Hematopoietic multipotent progenitor cell treated with erythropoietin and hydrocortisone succinate and interleukin-3 and kit ligand, for 15 days (in vitro differentiated cells): ENCODE measurements at regions not wholly inside any gene's neighbourhood (a gene's known extent, or its start where the extent isn't known, plus 50 kb on each side); places are given as distances from the start of the nearest gene placed in this dataset.

Experiments
- DNase-seq: peaks from one replicate; pipeline ENCODE4 v3.0.0-alpha.2; 2015; ENCODE audit warnings: low spot score

DNA sequence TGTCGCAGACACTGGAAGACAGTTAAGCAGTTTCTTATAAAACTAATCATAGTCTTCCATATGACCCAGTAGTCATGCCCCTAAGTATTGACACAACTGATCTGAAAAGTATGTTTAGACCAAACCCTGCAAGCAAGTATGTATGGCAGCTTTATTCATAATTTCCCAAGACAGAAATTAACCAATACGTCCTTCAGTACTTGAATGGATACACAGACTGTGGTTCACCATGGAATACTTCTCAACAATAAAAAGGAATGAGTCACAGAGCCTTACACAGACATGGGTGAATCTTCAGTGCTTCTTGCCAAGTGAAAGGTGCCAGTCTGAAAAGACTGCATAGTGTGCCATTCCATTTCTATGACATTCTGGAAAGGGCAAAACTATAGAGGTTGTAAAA lies 50.2 kb upstream of the AKR1E2 start:
- no peak for DNase-seq

DNA sequence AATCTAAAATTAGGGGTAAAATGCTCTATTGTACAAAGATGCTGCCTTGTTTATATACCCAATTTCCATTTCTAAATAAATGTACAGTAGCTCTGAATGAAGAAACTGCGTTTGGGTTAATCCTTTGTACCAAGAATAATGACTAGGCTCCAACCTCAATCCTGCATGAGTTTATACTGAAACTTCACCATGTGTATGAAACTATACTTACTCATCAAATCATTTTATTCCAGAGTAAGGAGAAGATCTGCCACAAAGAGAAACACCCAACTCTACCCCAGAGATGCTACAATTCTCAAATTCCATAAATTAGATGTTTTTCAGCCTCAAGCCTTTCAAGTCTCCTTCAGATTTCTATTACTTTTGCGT lies 53.8 kb upstream of the AKR1E2 start:
- no peak for DNase-seq

DNA sequence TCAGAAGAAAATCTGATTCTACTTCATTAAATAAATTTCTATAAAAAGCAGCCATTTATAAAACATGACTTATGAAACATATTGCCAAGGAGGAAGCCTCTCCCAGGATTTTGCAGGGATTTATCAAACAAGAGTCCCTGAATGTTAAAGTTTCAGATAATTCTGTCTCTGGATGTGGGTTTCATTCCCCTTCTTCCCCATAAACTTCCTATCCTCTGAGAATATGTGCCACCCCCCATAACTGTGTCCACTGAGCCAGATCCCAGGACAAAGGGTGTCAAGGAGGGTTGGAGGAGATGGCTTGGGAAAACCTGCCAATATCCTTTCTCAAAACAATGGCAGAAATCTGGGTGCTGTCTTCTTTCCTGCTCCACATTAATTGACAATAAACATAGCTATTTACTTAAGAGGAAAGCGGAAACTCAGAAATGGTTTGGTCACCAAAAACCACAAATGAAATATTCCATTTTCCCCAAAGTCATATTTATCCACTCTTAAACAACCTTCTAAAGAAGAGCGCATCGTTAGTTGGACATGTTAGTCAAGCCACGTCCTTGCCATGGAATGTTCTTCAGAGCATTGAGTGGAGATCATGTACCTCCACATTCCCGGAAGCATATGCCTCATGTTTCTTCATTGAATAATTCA lies 54.3 kb upstream of the AKR1E2 start:
- DNase-seq, result no peak

DNA sequence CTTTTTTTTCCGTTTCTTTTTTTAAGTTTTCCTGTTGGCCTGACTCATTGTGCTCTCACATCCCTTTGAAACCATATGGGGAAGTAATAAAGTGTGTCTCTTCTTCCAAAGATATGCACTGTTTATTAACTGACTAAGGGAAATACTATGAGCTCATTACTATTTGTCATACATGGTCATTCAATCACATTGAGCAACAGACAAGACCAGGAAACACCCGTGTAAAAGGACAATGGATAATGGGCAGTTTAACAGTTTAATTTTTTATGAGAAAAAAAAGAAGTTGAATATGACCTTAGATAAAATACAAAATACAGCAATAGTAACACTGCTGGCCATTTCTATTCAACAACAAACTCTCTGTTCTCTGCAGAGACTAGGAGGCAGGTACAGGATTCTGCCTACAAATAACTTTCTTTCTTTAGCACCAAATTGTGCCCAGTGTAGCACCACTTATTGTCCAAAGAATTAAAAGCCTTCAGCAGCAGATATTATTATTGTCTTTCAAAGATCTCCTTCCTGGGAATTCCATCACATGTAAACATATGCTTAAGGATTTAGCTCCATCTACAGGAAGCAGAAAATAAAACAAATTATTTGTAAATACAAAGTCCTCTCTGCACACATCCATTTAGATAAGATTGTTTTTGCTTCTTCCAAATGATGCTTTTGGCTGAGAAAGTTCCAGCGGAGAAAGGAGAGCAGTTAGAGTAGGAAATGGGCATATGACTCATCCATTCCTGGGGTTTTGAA lies 55.0 kb upstream of the AKR1E2 start:
- no peak for DNase-seq

DNA sequence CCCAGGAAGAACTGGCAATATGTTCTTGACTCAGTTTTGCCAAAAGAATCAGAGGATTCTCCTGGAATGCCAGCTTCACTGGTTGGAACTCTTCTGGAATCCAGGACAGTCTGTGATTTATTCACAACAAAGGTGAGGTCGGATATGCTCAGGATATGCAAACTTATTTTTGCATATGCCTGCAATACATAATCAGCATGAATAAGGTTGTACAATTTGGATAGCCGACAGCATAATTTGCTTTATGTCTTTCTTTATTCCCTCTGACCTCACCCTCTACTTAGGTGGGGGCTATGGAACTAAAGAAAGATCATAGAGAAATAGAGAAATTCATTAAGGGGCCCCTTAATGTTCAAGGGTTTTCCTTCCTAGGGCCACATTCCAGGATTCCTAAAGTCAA lies 57.6 kb upstream of the AKR1E2 start:
- DNase-seq, result no peak

DNA sequence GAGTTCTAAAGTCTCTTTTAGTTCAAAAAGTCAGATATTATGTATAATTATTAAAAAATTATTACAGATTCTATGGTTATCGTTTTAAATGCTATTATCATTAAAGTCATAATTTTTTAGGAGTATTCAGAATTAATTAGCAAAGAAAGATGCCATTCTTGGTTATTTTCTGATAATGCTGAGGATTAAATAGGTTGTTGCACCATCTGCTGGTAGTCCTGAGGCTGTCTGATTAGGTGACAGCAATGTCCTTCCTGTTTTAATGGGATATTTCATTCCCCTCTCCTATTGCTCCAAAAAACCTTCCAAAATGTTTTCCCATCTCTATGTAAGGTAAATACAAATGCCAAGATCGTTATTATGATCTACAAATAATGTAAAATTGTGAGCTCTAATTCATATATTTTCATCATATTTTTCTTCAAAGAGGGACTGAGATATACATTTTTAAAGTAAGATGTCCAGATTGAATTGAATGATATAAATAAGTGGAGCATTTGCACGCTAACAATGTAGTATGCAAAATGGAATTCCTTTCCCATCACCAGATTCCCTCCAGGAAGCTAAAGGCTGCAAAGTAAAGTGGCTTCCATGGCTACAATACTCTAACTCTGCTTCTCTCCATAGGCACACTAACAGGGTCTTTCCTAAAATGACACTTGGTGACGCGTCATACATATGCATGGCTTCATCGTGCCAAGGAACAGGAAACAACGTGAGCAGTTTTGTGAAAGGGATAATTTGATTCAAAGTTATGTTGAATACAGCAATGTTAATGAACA lies 58.8 kb upstream of the AKR1E2 start:
- no peak for DNase-seq

DNA sequence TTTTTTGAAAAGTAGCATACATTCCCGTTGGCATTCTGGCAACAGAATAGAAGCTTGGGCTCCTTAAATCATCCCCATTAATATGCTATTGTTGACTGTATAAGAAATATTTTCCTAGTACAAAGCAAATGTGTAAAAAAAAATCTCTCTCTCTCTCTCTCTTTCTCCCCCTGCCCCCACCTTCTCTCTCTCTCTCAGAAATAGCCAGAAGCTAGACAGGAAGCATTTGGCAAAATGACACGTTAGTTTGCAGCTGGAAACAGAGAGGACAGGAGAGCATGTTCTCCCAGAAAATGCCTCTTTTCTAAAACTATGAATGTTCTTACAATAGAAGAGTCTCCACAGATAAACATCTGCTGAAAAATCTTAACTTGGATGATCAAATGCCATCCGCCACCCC lies 59.6 kb upstream of the AKR1E2 start:
- no peak for DNase-seq

DNA sequence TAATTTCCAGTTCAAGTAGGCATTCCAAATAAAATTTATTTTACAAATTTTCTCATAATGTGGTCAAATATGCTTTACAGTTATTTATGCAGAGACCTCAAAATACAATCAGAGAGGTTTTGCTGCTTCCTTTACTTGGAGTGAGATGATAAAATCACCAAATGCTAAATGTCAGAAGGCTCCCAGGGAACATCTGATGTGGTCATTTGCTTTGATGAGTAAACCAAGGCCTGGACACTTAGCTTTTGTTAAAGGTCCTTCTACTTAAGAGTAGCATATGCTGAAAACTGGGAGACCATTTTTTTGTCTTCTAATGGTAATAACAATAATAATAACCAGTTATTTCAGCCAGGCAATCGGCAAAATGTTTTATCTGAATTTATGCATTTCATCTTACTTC lies 60.6 kb upstream of the AKR1E2 start:
- DNase-seq, result no peak

DNA sequence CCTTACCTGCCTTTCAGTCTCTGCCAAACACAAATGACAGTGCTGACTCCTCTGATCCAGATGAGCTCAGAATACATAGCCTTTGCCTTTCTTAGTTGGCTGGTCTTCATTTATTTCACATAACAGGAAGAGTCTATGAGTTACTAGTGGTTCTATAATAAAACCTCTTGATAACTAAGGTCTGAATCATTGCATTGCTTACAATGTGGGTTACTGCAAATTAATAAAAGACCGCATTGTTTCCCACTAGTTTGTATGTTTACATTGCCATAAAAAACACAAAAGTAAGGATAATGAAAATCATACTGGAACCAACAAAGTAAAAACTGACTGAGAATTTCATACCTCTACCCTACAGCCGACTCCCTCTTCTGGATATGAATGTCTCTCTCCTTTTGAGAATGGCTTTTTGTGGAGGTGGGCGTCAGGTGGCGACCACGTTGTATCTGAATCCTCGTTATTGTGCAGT lies 62.0 kb upstream of the AKR1E2 start:
- no peak for DNase-seq

DNA sequence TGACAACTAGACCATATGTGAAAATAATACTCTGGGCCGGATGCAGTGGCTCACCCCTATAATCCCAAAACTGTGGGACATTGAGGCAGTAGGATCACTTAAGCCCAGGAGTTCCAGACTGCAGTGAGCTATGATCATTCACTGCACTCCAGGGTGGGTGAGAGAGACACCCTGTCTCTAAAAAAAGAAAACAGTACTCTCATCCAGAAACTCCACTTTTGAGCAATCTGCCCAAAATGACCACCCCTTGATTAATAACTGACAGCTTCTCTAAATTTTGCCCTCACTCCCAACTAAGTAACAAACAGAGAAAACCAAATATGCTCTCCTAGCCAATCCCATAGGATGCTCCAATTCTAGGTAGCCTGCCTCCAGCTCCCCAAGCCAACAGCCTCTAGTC lies 62.5 kb upstream of the AKR1E2 start:
- no peak for DNase-seq

DNA sequence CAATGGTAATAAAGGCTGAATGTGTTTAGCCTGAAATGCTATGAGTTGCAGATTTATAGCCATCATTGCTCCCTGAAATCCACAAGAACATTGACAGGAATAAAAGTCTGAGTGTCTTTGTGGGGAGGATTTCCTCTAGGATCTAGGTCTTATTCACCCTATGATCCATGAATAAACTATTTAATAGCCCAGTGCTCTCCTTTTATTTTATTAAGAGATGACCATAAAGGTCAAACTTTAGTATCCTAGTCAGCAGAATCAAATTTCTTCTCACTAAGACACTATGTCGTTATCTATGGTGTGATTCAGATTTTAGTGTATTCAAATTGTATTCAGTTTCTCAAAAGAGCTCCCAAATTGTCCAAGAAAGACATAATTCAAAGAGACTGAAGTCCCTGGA lies 67.8 kb upstream of the AKR1E2 start:
- DNase-seq, result no peak

DNA sequence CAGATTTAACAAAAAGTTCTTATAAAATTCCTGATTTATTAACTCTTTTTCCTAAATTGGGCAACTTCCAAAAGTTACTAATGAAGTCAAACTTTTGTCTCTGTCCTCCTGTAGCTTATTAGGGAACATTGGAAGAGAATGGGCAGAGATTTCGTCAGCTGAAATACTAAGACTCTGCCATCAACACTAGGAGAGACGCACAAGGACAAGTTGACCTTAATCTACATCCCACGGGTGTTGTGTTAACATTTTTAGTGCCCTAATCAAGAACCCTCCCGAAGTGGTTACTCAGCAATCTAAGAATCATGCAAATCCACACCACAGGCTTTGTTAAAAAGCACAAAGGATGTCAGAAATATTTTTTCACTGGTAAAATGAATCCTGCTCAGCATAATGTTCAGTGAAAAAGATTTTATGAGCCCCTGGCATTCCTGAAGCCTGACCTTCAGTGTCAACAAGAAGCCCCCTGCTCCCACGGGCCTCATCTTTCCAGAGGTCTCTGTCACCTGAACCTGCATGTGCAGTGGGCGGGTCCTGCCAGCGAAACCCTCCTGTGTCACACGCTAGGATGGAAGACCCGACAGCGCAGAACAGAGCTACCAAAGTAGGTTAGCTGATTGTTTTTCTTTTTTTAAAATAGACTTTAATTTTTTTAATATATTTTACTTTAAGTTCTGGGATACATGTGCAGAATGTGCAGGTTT lies 70.6 kb upstream of the AKR1E2 start:
- DNase-seq, result no peak

DNA sequence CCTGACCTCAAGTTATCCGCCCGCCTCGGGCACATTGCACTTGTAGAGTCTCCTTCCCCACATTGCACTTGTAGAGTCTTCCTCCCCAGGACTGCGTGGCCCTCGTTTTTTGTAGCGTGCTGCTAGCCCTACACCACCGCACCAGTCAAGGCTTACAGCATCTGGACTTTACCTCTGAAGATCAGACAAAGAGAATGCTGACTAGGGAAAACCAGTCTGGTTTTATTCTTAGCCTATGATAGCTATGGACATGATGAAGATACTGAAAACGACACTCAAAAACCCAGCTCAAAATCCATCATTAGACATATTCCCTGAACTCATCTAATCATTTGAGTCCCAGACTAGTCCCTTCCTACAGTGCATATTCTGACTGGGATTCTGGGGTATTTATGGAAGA lies 71.9 kb upstream of the AKR1E2 start:
- DNase-seq, result no peak

DNA sequence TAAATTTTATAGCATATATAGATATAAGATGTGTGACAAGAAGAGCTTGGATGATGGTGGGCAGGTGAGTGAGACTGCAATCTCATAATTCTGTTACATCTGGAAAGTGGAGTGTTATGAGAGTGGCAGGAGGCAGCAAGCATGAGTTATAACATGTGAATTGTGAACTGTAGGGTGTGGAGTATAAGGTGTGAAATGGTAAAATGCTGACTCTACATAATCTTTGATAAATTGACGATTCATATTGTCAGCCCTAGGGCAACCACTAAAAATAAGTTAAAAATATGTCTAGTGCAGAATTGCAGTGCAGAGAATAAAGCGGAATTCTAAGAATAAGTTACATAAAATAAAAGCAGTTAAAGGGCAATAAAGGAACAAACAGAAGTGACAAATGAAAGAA lies 74.8 kb upstream of the AKR1E2 start:
- no peak for DNase-seq

DNA sequence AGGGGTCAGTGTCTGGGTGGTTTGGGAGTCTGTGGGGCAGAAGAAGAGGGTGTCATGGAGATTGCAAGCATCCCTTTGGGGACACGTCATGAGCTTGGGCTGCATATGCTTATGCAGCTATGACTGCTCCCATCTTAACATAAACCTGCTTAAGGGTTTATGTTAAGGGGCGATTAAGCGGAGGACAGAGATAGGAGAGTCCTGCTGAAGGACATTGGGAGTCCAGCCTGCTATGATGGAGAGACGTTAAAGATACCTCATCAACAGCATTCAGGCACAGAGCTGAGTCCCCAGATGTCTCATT lies 76.8 kb upstream of the AKR1E2 start:
- no peak for DNase-seq

DNA sequence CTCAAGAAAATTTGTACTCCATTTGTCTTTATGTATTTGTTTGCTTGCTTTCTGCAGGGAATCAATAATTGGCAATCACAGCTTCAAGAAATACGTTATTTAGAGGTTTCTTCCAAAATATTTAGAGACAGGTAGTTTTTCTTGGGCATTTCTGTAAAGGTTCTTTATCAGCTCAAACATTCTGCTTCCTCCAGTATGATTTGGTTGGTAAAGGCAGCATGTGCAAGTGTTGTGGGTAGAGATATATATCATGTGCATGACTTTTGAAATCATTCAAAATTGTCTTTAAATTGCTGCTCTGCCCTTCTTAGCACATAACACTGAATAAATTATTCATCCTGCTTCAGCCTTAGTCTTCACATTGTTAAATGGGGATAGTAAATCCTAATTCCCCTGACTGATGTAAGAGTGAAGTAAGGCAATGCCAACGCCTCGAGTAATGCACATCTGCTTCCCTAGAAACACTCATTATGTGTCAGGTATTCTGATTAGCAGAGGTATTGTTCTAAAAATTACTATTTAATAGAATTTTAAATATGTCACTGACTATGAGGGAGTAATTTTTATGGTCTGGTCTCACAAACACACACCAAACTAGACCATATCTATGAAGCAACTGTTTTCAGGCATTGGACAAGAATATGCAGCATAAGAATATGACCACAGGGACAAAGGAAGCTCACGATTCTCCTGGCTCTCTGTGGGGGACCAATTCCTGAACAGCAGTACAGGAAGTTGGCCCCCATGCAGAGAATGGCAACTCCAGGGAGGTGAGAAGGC lies 77.3 kb upstream of the AKR1E2 start:
- DNase-seq, result no peak

DNA sequence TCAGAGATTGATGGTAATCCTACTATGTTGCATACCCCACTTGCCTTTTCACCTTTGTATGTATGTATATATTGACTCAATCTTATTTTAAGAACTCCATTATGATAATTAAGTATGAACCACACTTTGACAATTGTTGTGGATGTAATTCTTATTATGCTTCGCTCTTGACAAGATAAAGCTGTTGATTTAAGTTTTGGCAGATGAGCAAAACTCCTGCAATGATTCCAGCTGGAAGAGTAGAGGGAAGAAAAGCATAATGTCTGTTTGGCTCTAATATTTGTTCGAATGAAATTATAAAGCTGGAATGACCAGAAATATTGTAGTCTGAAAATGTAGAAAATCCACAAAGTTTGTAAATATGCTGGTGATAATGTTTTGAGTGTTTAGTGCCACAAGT lies 83.8 kb upstream of the AKR1E2 start:
- no peak for DNase-seq

DNA sequence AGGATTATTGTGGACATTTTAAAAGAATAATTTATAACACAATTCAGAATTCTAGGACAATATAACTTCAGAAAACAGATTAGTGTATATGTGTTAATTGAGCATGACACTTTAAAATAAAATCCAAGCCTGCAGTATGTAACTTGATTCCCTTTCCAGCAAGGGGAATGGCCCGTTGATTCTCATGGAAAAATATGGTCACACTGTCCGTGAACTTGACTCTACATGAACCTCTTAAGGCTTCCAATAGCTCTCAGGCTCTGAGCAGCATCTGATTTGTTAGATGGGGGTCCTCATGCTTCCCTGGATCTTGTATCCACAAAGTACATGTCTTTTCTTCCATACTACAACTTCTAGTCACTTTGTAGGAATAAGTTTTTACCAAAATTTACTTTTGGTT lies 85.5 kb upstream of the AKR1E2 start:
- no peak for DNase-seq

DNA sequence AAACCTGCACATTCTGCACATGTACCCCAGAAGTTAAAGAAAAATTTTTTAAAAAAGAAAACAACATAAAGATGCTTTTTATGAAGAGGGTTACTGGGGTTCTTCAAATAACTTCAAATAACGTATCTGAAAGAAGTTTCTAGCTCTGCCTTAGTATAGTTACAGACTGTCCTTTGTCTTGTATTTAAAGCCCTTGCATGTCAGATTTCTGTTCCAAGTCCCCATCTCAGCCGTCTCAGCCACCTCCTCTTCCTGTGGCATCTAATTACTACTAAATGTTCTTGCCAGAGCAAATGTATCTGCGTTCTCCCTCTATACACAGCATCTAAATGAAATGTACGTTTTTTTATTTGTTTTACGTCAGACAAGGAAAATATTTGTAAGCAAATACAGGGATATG lies 89.4 kb upstream of the AKR1E2 start:
- no peak for DNase-seq

DNA sequence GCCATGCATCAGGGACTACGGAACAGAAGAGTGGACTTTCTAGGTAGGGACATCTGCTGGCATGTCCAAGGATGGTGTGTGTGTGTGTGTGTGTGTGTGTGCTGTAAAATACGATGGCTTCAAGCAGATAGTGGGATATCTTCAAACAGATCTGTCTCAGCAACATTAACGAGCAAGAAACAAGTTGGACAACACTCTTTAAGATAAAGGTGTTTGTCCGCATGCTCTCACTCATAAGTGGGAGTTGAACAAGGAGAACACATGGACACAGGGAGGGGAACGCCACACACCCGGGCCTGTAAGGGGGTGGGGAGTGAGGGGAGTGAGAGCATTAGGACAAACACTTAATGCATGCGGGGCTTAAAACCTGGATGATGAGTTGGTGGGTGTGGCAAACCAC lies 89.8 kb upstream of the AKR1E2 start:
- no peak for DNase-seq

DNA sequence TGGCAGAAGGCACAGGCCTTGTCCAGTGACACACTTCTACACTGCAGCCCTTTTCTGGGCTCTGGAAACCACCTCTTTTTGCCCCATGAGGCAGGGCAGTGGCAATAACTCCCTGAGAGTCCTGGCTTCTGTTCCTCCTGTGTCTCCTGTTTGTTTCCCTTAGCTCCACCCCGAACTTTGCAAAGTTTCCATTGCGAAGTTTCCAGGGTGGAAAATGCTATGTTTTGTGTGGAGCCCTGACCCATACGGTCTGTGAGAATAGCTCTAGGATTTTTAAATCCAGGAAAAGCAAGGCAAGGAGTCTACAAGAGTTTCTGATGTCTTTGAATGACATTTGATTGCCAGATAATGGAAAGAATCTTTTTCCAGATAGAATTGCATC lies 92.2 kb upstream of the AKR1E2 start:
- no peak for DNase-seq
